Central memory CD4-positive, alpha-beta T cell (primary cell): ENCODE measurements at regions not wholly inside any gene's neighbourhood (a gene's known extent, or its start where the extent isn't known, plus 50 kb on each side); places are given as distances from the start of the nearest gene placed in this dataset.
"Not testable (repeated sequence)": the region's sequence is repeated elsewhere in the genome, so short reads cannot be mapped to it uniquely, and the experiment has no call there.

Experiments
- DNase-seq: peaks from one replicate; pipeline ENCODE4 v3.0.0; 2022

DNA sequence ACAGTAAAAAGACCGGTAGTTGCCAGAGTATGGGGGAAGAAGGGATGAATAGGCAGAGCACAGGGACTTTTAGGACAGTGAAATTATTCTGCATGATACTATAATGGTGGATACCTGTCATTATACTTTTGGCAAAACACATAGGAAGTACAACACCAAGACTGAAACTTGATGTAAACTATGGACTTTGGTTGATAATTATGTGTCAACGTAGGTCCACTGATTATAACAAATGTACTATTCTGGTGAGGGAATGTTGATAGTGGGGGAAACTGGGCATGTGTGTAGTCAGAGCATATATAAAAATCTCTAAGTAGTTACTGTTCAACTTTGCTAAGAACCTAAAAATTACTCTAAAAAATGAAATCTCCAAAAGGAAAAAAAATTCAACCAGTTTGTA is 629.7 kb downstream of the CCDC85A start:
- DNase-seq: no peak

- no peak for DNase-seq
These were observed 632.9 kb downstream of the CCDC85A start for GRCh38 chr2:56816666-56817065.

DNA sequence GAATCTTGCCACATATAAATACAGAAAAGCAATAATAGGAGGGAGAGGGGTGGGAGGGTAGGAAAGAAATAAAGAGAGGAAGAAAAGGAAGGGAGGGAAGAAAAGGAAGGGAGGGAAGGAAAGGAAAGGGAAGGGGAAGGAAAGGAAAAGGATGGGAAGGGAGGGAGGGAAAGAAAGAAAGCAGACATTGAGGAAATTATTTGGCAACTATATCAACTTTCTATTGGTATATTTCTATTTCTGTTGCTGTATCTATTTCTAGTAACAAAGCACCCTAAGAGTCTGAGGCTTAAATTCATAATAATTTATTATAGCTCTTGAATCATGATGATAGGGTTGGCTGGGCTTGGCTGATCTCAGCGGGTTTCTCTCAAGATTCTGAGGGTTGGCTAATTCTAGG is 648.0 kb downstream of the CCDC85A start:
- no peak for DNase-seq

DNA sequence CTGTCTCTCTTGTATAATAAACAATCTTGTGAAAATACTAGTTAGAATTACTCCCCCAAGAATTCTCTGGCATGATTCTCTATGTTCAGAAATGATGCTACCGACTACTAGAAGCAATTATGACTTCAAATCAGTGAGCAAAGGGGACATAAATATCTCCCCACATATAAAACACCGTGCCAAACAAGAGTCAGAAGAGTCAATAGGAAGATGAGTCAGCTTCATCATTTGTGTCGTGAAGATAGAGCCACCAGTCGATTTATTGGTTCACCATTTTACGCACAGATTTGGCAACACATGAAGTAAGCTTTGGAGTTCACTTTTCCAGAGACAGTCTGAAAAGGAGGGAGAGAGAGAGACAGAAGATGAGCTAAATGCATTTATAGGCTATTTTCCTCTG is 650.9 kb downstream of the CCDC85A start:
- DNase-seq: no peak

DNA sequence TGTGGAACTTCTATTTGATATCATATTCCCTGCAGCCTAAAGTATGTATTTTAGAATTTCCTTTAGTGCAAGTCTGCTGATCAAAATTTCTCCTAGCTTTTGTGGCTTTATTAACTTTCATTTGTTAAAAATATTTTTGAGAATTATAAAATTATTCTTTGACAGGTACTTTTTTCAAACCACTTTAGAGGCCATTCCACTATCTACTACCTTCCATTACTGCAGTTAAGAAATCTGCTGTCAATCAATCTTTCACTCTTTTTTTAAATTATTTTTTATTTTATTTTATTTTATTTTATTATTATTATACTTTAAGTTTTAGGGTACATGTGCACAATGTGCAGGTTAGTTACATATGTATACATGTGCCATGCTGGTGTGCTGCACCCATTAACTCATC is 656.2 kb downstream of the CCDC85A start:
- not testable (repeated sequence) for DNase-seq

DNA sequence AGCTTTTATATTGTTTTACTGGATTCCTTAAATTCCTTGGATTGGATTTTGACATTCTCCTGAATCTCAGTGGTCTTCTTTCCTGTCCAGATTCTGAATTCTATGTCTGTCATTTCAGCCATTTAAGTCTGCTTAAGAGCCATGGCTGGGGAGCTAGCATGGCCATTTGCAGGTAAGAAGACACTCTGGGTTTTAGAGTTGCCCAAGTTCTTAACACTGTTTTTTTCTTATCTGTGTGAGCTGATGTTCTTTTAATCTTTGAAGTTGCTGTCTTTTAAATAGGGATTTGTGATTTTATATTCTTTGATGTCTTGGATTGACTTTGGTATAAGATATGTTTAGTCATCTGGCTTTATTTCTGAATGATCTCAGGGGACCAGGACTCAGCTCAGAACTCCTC is 677.2 kb downstream of the CCDC85A start:
- DNase-seq: no peak

DNA sequence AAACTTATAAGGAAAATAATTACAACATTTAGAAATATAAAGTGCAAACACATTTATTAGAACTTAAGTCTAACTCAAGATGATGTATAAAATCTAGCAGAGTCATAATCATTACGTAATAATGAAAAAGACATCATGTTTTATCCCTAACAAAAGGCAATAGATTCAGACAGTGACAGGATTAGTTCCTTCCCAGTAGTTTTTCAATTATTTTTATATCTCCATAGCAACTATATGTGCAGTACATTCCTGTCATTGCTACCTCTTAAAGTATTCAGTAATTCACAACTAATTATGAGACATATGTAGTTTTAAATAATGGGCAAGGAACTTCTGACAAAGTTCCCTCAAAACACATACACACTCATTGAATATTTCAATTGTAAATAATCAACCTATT is 687.9 kb downstream of the CCDC85A start:
- no peak for DNase-seq

- DNase-seq: no peak
These were observed 690.9 kb downstream of the CCDC85A start for GRCh38 chr2:56874717-56875116.

GRCh38 chr2:56889738-56890137 is 705.9 kb downstream of the CCDC85A start:
- DNase-seq: no peak

DNA sequence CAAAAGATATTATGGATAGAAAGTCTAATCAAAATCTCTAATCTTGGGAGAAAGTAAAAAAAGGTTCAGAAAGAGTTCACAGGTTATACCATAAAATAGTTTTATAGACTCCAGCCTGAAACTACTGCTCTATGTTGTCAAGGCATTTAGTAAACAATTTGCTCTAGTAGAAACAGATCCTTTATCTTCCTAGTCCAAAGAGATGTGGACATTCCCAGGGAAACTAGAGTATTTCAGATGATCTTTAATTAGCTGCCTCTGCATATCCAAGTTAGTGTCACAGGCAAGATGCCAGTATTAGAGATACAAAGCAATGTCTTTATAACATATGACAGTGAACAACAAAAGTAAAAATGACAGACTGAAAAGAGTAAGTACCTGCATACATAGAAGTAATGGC is 708.6 kb downstream of the CCDC85A start:
- no peak for DNase-seq

- no peak for DNase-seq
These were observed 715.2 kb downstream of the CCDC85A start for GRCh38 chr2:56898986-56899385.

DNA sequence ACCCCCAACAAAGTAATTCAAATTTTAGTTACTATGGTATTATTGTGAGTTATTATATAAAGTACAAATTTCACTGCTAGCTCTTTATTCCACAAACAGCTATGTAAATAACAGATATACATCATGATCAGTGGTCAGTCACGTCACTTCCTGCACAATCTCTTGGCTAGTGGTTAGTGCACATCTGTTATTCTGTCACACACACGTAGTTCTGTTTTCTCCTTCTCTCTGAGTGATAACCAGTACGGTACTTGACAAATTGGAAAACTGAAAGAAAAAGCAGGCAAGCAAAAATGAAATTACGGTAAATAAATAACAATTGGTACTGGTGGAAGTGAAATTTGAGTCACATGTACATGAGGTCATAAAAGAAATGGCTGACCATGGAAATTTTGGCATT is 728.7 kb downstream of the CCDC85A start:
- no peak for DNase-seq

GRCh38 chr2:56918790-56919189 is 735.0 kb downstream of the CCDC85A start:
- DNase-seq: no peak

DNA sequence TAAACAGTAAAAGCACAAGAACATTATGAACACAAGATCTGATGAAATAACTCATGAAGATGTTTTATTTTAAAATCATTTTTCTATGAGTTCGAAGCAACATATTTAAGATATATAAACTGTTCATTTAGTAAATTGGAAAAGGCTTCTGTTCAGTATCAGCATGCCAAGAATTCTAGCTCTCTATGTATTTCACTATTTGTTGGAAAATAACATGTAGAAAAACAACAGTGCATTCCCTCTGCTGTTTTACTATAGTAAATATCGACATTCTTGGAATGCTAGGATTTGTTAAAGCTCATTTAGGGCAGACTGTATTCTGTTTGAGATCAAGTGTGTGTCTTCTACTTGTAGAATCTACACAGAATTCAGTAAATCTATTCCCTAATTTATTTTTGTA is 750.2 kb downstream of the CCDC85A start:
- no peak for DNase-seq

- no peak for DNase-seq
These were observed 751.1 kb downstream of the CCDC85A start for GRCh38 chr2:56934866-56935265.

GRCh38 chr2:56940054-56940453 is 756.3 kb downstream of the CCDC85A start:
- no peak for DNase-seq

GRCh38 chr2:56952871-56953270 is 769.1 kb downstream of the CCDC85A start:
- no peak for DNase-seq

- DNase-seq: no peak
These were observed 776.8 kb downstream of the CCDC85A start for GRCh38 chr2:56960581-56960980.

DNA sequence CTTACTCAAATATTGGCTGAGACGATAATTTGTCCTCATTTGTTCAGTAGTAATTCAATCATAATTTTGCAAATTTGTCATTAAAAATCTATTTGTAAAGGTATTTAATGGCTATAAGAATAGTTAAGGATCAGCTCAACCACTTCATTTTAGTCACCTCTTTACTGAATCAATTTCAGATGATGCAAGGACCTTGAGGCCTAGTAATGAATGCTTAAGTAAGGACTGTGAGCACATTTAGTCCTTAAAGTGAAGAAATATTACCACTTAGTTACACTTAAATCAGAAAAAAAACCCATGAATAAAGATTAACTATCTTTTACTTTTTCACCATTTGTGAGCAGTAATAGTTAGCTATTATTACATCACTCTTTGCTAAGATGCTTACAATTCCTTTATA is 778.9 kb downstream of the CCDC85A start:
- DNase-seq: no peak

DNA sequence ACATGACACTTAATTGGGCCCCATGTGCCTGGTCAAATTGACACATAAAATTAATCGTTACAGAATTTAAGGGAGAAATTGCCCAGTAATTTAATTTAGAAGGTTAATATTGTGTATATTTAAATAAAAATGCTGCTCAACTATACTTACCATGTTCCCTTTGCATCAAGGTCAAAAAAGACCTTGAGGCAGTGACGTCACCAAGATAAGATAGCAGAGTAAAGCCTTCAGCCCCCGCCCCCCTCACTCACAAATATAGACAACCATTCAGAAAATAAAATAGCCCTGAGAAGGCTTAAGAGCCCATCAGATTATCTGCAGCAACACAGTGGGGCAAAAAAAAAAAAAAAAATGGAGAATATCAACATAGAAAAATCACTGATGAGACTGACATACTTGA is 785.7 kb downstream of the CCDC85A start:
- no peak for DNase-seq

GRCh38 chr2:56971383-56971974 is 787.7 kb downstream of the CCDC85A start:
- DNase-seq: no peak

DNA sequence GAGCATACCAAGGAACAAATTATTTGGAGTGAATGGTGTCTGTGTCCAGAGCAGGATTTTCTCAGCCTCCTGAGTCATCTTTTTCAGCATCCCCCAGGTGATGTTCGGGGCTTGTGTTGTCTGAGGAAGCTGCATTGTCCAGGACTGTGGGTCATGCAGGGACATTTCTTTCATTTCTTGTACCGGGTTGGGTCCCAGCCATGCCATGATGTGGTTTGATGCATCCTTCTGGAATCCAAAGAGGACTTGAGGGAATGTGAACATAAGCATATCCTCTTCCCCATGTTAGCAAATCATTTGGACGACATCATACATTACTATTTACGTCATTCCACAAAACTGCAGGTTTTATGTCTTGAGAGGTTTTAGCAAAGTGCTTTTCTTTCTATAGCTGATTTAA is 797.8 kb downstream of the CCDC85A start:
- no peak for DNase-seq

DNA sequence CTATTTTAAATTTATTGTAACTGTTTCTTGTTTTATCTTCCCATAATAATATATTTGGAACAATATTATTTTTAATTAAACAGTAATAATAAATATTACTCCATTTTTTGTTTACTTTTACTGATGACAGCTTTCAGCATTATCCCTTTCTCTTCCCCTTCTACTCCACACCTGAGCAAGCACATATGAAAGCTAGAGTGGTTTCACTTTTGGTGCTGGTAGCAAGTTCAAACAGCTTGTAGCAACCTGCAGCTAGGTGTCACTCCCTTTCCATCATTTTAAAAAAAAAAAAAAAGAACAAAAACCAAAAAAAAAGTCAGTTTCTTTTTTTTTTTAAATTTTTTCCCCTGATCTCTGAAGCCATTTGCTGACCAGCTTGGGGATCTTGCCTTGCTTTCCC is 801.8 kb downstream of the CCDC85A start:
- no peak for DNase-seq

GRCh38 chr2:57022496-57022895 is 838.7 kb downstream of the CCDC85A start:
- no peak for DNase-seq

DNA sequence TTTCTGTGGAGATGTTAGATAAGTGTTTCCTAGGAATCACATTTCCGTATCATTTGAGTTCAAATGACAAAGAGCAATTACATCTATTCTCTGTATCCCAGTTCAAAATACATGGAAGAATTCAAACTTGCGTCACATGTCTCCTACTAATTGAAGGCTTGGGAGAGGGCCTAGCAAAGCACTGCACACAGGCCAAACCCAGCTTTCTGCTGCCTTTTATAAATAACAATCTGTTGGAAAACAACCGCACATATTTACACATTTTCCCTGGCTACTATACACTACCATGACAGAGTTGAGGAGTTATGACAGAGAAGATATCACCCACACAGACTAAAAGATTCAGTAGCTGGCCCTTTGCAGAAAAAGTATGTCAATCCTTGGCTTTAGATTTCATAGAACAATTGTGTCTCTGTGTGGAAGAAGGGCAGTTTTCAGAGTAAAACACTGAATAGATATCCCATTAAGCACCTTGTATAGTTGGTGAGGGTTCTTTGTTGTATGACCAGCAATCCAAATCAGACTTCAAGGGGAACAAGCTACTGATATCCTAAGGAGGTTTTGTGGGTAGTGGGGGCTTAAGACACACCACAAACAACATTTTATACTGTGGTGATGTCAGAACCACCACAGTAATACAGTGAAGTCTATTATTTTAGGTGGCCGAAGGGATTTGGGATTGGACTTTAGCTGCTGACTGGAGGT is 861.3 kb downstream of the CCDC85A start:
- DNase-seq: no peak
